HepG2 (cell line): ENCODE measurements at regions not wholly inside any gene's neighbourhood (a gene's known extent, or its start where the extent isn't known, plus 50 kb on each side); places are given as distances from the start of the nearest gene placed in this dataset.
A peak's percentile ranks its signal among the peaks of the same experiment; 100 is the strongest.

Experiments
- ATAC-seq: fragments of 200-7000 bp; cut with Tn5 transposase; 3 replicates; pipeline ENCODE4 v1.9.1; 2020; ENCODE audit warnings: mild to moderate bottlenecking, moderate library complexity
- BruUV-seq: library from RNA; stranded (reverse); fragments of 400-500 nt; replicated peaks from 2 replicates; lab custom pipeline; 2021; lab: Mats Ljungman, UMichigan
- CTCF ChIA-PET: fragments of 300-600 bp; formaldehyde crosslinking; extraction: SDS; loops from one replicate; lab custom pipeline; 2021; ENCODE audit warnings: low total read pairs, inconsistent platforms, low intra/inter-chr PET ratio; lab: Yijun Ruan, JAX
- POLR2A ChIA-PET: fragments of 350-600 bp; sonication (Branson Sonifier 250); formaldehyde crosslinking; loops from one replicate; lab custom pipeline; 2020; ENCODE audit warnings: antibody characterized with exemption, inconsistent platforms; lab: Yijun Ruan, JAX
- DNase-seq: peaks from one replicate; pipeline ENCODE4 v3.0.0-alpha.2; 2015; ENCODE audit warnings: low spot score
- FAIRE-seq: peaks from 3 replicates; lab custom pipeline; 2011; peaks lifted over from hg19 to GRCh38; lab: Jason Lieb, UNC
- H2AFZ ChIP-seq: one replicate; pipeline ENCODE4 v1.6.1; 2011; ENCODE audit warnings: low read length, inconsistent platforms
- H3K27ac ChIP-seq: fragments of 300-600 bp; 3 replicates; pipeline ENCODE4 v1.8.0; 2011; ENCODE audit warnings: mixed run types, mild to moderate bottlenecking, mixed read lengths, low read length, inconsistent platforms; ENCODE audit not compliant: insufficient read depth; ENCODE audit errors: extremely low read length
- H3K27me3 ChIP-seq, 2 experiments: fragments of 200-600 bp in 1 of 2; 2 replicates in 1 of 2; 3 replicates in 1 of 2; pipeline versions ENCODE4 v1.6.0 to v1.8.0; 2011; ENCODE audit warnings: low read length in 2 of 2, mild to moderate bottlenecking in 2 of 2, moderate library complexity in 2 of 2, inconsistent platforms in 1 of 2; ENCODE audit not compliant: insufficient read depth in 2 of 2, control insufficient read depth in 1 of 2
- H3K36me3 ChIP-seq, 2 experiments: fragments of 200-600 bp in 1 of 2; replicated peaks in 1 of 2; 2 replicates in 1 of 2; 3 replicates in 1 of 2; pipeline versions ENCODE4 v1.5.1 to v1.8.0; 2011; ENCODE audit warnings: low read length in 2 of 2, inconsistent platforms in 1 of 2; ENCODE audit not compliant: insufficient read depth in 2 of 2, control insufficient read depth in 1 of 2
- H3K4me1 ChIP-seq: 2 replicates; pipeline ENCODE4 v1.5.1; 2012; ENCODE audit warnings: low read length, inconsistent platforms; ENCODE audit not compliant: insufficient read depth
- H3K4me2 ChIP-seq: 2 replicates; pipeline ENCODE4 v1.6.0; 2011; ENCODE audit warnings: low read depth, low read length, inconsistent platforms
- H3K4me3 ChIP-seq, 3 experiments: fragments of 200-600 bp in 1 of 3; sonication (generic), shearing (Covaris generic) in 1 of 3; replicated peaks in 1 of 3; 2 replicates each; pipeline ENCODE4 v1.5.1; 2011 to 2016; ENCODE audit warnings: low read length in 3 of 3, inconsistent platforms in 2 of 3, low read depth in 2 of 3, mild to moderate bottlenecking in 2 of 3, control low read depth in 1 of 3, mixed read lengths in 1 of 3; ENCODE audit not compliant: insufficient read depth in 1 of 3
- H3K79me2 ChIP-seq: one replicate; pipeline ENCODE4 v1.6.1; 2011; ENCODE audit warnings: low read length, inconsistent platforms; ENCODE audit not compliant: insufficient read depth
- H3K9ac ChIP-seq: 2 replicates; pipeline ENCODE4 v1.6.0; 2011; ENCODE audit warnings: mild to moderate bottlenecking, low read depth, low read length, inconsistent platforms; ENCODE audit not compliant: insufficient read depth
- H3K9me3 ChIP-seq: 2 replicates; pipeline ENCODE4 v1.5.1; 2012; ENCODE audit warnings: mild to moderate bottlenecking, low read length
- H4K20me1 ChIP-seq: 2 replicates; pipeline ENCODE4 v1.6.0; 2011; ENCODE audit warnings: inconsistent platforms, mild to moderate bottlenecking, low read length, moderate library complexity; ENCODE audit not compliant: insufficient read depth
- EZH2 ChIP-seq: conservative IDR thresholded peaks from 2 replicates; pipeline ENCODE4 v1.6.1; 2012; ENCODE audit warnings: mild to moderate bottlenecking, low read depth, low read length, moderate library complexity
- GABPB1 ChIP-seq: IDR thresholded peaks from 2 replicates; pipeline ENCODE4 v1.6.1; 2016; ENCODE audit warnings: mild to moderate bottlenecking, missing genetic modification reagents, moderate library complexity, missing compliant biosample characterization
- HNRNPLL ChIP-seq: fragments of 200-400 bp; formaldehyde crosslinking; IDR thresholded peaks from 2 replicates; pipeline ENCODE4 v1.6.1; 2017; ENCODE audit warnings: mild to moderate bottlenecking, low read depth, low read length; ENCODE audit not compliant: poor library complexity, severe bottlenecking
- SUZ12 ChIP-seq: fragments of 150-350 bp; IDR thresholded peaks from 2 replicates; pipeline ENCODE4 v1.6.1; 2014; ENCODE audit warnings: low read depth, low read length
- UBTF ChIP-seq: sonication (generic); formaldehyde crosslinking; IDR thresholded peaks from 2 replicates; pipeline ENCODE4 v1.4.0; 2020; ENCODE audit warnings: mild to moderate bottlenecking, missing genetic modification reagents
- ZKSCAN1 ChIP-seq: fragments of 150-350 bp; IDR thresholded peaks from 2 replicates; pipeline ENCODE4 v1.6.1; 2014; ENCODE audit warnings: low read length
- ZNF800 ChIP-seq: sonication (generic); formaldehyde crosslinking; IDR thresholded peaks from 2 replicates; pipeline ENCODE4 v1.4.0; 2020; ENCODE audit warnings: missing genetic modification reagents
- WGBS: methylation state at CpG from one replicate; pipeline ENCODE4 v1.1.6; 2017; ENCODE audit warnings: low lambda C conversion rate; 5-methylcytosine and 5-hydroxymethylcytosine counted together
- in situ Hi-C: cut with HindIII; loops from 2 replicates; pipeline ENCODE4 v1.10.0; 2017; ENCODE audit warnings: low pct_unique_long_range_greater_than_20kb; ENCODE audit not compliant: extremely low pct_ligation_motif_present
- intact Hi-C: fragments of 100-400 bp; cut with micrococcal nuclease; formaldehyde crosslinking; loops from one replicate; pipeline ENCODE4 v1.10.0; 2022; ENCODE audit not compliant: unreplicated experiment
- TF ChIP-seq, protein P1 (sequence below): sonication (generic); formaldehyde crosslinking; IDR thresholded peaks from 2 replicates; pipeline ENCODE4 v1.4.0; 2020; ENCODE audit warnings: missing genetic modification reagents

DNA sequence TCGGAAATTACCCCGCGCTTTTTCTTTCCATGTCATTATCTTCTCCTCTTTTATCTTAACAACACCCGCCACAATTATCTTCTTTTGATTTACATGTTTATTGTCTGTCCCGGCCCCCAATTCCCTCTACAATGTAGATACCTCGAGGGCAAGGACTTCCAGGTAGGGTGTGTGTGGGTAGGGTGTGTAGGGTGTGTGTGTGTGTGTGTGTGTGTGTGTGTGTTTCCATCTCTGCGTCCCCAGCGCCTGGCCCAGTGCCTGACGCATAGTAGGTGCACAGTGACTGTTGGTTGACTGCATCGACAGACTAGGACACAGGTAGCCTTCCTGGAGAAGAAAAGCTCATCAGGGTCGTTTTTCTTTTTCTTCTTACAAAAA is 103.1 kb downstream of the UCHL1 start:
- H3K36me3 ChIP-seq, result no peaks in the 10 kb centered on the region
- ATAC-seq (no peak), DNase-seq (no peak), FAIRE-seq (no peak)
- TF ChIP-seq ZKSCAN1, result peak; percentile 78; the same call in 1 of the 2 replicates
- TF ChIP-seq, protein P1, sequence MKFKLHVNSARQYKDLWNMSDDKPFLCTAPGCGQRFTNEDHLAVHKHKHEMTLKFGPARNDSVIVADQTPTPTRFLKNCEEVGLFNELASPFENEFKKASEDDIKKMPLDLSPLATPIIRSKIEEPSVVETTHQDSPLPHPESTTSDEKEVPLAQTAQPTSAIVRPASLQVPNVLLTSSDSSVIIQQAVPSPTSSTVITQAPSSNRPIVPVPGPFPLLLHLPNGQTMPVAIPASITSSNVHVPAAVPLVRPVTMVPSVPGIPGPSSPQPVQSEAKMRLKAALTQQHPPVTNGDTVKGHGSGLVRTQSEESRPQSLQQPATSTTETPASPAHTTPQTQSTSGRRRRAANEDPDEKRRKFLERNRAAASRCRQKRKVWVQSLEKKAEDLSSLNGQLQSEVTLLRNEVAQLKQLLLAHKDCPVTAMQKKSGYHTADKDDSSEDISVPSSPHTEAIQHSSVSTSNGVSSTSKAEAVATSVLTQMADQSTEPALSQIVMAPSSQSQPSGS (CRISPR knock-in tag), result no peak
- in situ Hi-C loops, result no loop called here
- no peak overlapping the region for H2AFZ ChIP-seq
- CTCF ChIA-PET, result no interaction called here
- H4K20me1 ChIP-seq, result no peaks in the 10 kb centered on the region
- POLR2A ChIA-PET, result no interaction called here
- WGBS, result 90% methylated on average over 7 of the region's 11 CpGs
- no peaks in the 10 kb centered on the region for H3K9me3 ChIP-seq
- no TSS peak for BruUV-seq
- no peaks in the 10 kb centered on the region for H3K79me2 ChIP-seq
- H3K27ac ChIP-seq, result no peak overlapping the region
- peaks cover 9% of the 10 kb centered on the region; the same call in 1 of the 2 replicates for H3K4me1 ChIP-seq
- intact Hi-C loops, result no loop called here
- H3K4me3 ChIP-seq, result peak overlapping the region in 1 of 3 experiments; percentile 50; a peak in 1 of 6 replicates
- no peak overlapping the region for H3K9ac ChIP-seq
- H3K4me2 ChIP-seq, result peak overlapping the region; percentile 61; the same call in 1 of the 2 replicates
- H3K27me3 ChIP-seq, result peaks cover 5 to 49% of the 10 kb centered on the region in 2 experiments

DNA sequence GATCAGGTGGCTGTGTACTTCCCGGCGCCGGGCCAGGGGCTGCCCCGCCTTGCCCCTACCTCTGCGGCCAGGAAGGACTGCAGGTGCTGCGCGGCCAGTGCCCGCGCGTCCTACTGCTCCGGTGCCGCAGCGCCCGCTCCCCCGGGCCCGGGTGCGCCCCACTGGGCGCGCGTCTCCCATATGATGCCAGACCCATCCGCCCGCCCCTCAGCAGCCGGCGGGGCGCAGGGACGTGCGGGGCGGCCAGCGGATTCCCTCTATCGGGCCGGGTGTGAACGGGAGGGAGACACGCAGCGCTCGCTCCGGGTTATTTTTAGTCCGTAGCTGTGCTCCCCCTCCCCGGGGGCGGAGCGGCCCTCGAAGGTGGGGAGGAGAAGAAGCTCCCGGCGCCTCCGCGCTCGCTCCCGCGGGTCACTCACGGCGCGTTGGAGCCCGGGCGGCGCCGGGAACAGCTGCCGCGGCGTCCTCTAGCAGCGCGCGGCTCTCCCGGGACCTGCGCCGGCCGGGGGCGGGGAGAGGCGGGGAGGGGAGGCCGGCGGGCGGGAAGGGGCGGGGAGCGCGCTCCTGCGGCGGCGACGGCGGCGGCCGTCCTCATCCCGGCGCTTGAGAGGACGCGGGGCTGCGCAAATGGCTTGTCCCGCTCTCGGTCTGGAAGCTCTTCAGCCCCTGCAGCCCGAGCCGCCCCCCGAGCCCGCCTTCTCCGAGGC is 103.6 kb downstream of the UCHL1 start:
- H3K79me2 ChIP-seq, result no peaks in the 10 kb centered on the region
- WGBS, result no CpG with 5 or more reads among the region's 92 CpGs
- peak overlapping the region; percentile 61 for H3K4me2 ChIP-seq
- ATAC-seq, result peak; percentile 91
- no peak for FAIRE-seq
- no peaks in the 10 kb centered on the region for H3K36me3 ChIP-seq
- TF ChIP-seq SUZ12 (no peak), GABPB1 (peak; percentile 29; the same call in 1 of the 2 replicates), ZNF800 (CRISPR knock-in tag) (peak; percentile 54; the same call in 1 of the 2 replicates), EZH2 (0 out of 2 replicates have a peak, but pooled peaks have one; percentile 48), HNRNPLL (peak; percentile 53), UBTF (CRISPR knock-in tag) (peak; percentile 28; the same call in 1 of the 2 replicates)
- BruUV-seq, result no TSS peak
- H3K27me3 ChIP-seq, result peaks cover 5 to 49% of the 10 kb centered on the region in 2 experiments
- no peak overlapping the region for H3K9ac ChIP-seq
- no peak for DNase-seq
- POLR2A ChIA-PET, result no interaction called here
- CTCF ChIA-PET, result no interaction called here
- peak overlapping the region; percentile 50 to 68 (median 50); a peak in 5 of 6 replicates for H3K4me3 ChIP-seq
- no peaks in the 10 kb centered on the region for H3K9me3 ChIP-seq
- intact Hi-C loops (no loop called here), in situ Hi-C loops (no loop called here)
- no peak overlapping the region for H2AFZ ChIP-seq
- H3K27ac ChIP-seq, result no peak overlapping the region
- peaks cover 9% of the 10 kb centered on the region; the same call in 1 of the 2 replicates for H3K4me1 ChIP-seq
- H4K20me1 ChIP-seq, result no peaks in the 10 kb centered on the region
